ENCODE measurements at regions not wholly inside any gene's neighbourhood (a gene's known extent, or its start where the extent isn't known, plus 50 kb on each side); places are given as distances from the start of the nearest gene placed in this dataset.

GRCh38 chr12:66852765-66853164, 173.9 kb upstream of the GRIP1 start:
- no peak overlapping the region for H3K4me3 ChIP-seq
- no peaks in the 10 kb centered on the region for H3K27me3 ChIP-seq

GRCh38 chr12:66859751-66860440, 181.0 kb upstream of the GRIP1 start:
- TF ChIP-seq CTCF (IDR thresholded peaks at IDR 0.05), result no peak
- no peak for TF ChIP-seq POLR2A (IDR thresholded peaks at IDR 0.05)
- H3K4me1 ChIP-seq, result no peaks in the 10 kb centered on the region
- no peaks in the 10 kb centered on the region for H3K9me3 ChIP-seq
- no peaks in the 10 kb centered on the region for H3K27me3 ChIP-seq
- no peak overlapping the region for H3K27ac ChIP-seq
- no peak for DNase-seq
- no peak overlapping the region for H3K4me3 ChIP-seq
- H3K36me3 ChIP-seq, result no peaks in the 10 kb centered on the region

More at GRCh38 chr12:66852765-66853164, 173.9 kb upstream of the GRIP1 start:
- no peaks in the 10 kb centered on the region for H3K36me3 ChIP-seq
- TF ChIP-seq CTCF (IDR thresholded peaks at IDR 0.05), result no peak
- no peak for TF ChIP-seq POLR2A (IDR thresholded peaks at IDR 0.05)
- H3K4me1 ChIP-seq, result no peaks in the 10 kb centered on the region
- no peak overlapping the region for H3K27ac ChIP-seq
- no peak for DNase-seq
- no peaks in the 10 kb centered on the region for H3K9me3 ChIP-seq

- H3K4me3 ChIP-seq, result no peak overlapping the region
- H3K9me3 ChIP-seq, result no peaks in the 10 kb centered on the region
- H3K36me3 ChIP-seq, result no peaks in the 10 kb centered on the region
- no peak overlapping the region for H3K27ac ChIP-seq
- no peaks in the 10 kb centered on the region for H3K27me3 ChIP-seq
- peak; percentile 45 to 86 (median 59) for DNase-seq
- TF ChIP-seq POLR2A (IDR thresholded peaks at IDR 0.05) (no peak), CTCF (IDR thresholded peaks at IDR 0.05) (peak; percentile 60 to 87 (median 78))
- H3K4me1 ChIP-seq, result no peaks in the 10 kb centered on the region
These were observed 182.2 kb upstream of the GRIP1 start for GRCh38 chr12:66860752-66861750.

GRCh38 chr12:66862356-66862985, 183.6 kb upstream of the GRIP1 start:
- Histone ChIP-seq H3K9me3 (no peaks in the 10 kb centered on the region), H3K27ac (no peak overlapping the region), H3K4me3 (no peak overlapping the region), H3K4me1 (no peaks in the 10 kb centered on the region), H3K27me3 (no peaks in the 10 kb centered on the region), H3K36me3 (no peaks in the 10 kb centered on the region)
- TF ChIP-seq POLR2A (IDR thresholded peaks at IDR 0.05) (no peak), CTCF (IDR thresholded peaks at IDR 0.05) (no peak)
- no peak for DNase-seq

- Histone ChIP-seq H3K27me3 (no peaks in the 10 kb centered on the region), H3K4me3 (no peak overlapping the region), H3K4me1 (no peaks in the 10 kb centered on the region), H3K9me3 (no peaks in the 10 kb centered on the region), H3K27ac (no peak overlapping the region), H3K36me3 (no peaks in the 10 kb centered on the region)
- DNase-seq, result no peak
- no peak for TF ChIP-seq POLR2A (IDR thresholded peaks at IDR 0.05)
- TF ChIP-seq CTCF (IDR thresholded peaks at IDR 0.05), result no peak
These were observed 184.4 kb upstream of the GRIP1 start for GRCh38 chr12:66863276-66863675.

Measured in Peyer's patch (tissue), 4 donors.